ENCODE measurements at regions not wholly inside any gene's neighbourhood (a gene's known extent, or its start where the extent isn't known, plus 50 kb on each side); places are given as distances from the start of the nearest gene placed in this dataset.

GRCh38 chr15:45857291-45857690 is 222.5 kb downstream of the SQOR start:
- TF ChIP-seq CTCF (IDR thresholded peaks at IDR 0.05) = no peak
- no peak for TF ChIP-seq EZH2 (IDR thresholded peaks at IDR 0.05; ENCODE audit: borderline replicate concordance, insufficient read depth, low read depth, low read length, poor library complexity, severe bottlenecking)

Data from B cell (primary cell).